Fibroblast of villous mesenchyme (primary cell): ENCODE measurements at regions not wholly inside any gene's neighbourhood (a gene's known extent, or its start where the extent isn't known, plus 50 kb on each side); places are given as distances from the start of the nearest gene placed in this dataset.

Experiments
- DNase-seq: peaks from one replicate; pipeline ENCODE4 v3.0.0-alpha.2; 2010; ENCODE audit warnings: low read depth
- H3K4me3 ChIP-seq: 2 replicates; pipeline ENCODE4 v1.5.1; 2011; ENCODE audit warnings: low read depth, mild to moderate bottlenecking, low read length
- TF ChIP-seq, protein P1 (sequence below): IDR thresholded peaks from 2 replicates; pipeline ENCODE4 v1.5.1; 2012; ENCODE audit warnings: low read depth, mild to moderate bottlenecking, low read length; ENCODE audit not compliant: insufficient read depth

DNA sequence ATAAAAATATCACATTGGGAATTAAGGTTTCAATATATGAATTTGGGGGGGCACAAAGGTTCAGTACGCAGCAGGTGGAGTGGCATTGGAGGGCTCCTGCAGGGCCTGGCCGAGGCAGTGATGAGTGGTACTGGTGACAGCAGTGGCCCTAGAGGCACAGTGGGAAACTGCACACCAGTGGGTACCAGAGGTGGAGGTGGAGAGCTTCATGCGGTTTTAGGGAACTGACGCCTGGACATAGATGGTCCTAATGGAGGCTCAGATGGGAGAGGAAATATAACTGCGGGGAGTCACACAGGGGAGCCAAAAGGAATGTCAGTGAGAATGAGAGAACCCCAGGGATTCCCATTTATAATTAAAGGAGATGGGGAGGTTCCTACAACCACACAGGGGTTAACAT is 156.2 kb downstream of the COG6 start:
- no peak for DNase-seq
- H3K4me3 ChIP-seq, result no peak overlapping the region
- TF ChIP-seq, protein P1, sequence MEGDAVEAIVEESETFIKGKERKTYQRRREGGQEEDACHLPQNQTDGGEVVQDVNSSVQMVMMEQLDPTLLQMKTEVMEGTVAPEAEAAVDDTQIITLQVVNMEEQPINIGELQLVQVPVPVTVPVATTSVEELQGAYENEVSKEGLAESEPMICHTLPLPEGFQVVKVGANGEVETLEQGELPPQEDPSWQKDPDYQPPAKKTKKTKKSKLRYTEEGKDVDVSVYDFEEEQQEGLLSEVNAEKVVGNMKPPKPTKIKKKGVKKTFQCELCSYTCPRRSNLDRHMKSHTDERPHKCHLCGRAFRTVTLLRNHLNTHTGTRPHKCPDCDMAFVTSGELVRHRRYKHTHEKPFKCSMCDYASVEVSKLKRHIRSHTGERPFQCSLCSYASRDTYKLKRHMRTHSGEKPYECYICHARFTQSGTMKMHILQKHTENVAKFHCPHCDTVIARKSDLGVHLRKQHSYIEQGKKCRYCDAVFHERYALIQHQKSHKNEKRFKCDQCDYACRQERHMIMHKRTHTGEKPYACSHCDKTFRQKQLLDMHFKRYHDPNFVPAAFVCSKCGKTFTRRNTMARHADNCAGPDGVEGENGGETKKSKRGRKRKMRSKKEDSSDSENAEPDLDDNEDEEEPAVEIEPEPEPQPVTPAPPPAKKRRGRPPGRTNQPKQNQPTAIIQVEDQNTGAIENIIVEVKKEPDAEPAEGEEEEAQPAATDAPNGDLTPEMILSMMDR, result no peak

DNA sequence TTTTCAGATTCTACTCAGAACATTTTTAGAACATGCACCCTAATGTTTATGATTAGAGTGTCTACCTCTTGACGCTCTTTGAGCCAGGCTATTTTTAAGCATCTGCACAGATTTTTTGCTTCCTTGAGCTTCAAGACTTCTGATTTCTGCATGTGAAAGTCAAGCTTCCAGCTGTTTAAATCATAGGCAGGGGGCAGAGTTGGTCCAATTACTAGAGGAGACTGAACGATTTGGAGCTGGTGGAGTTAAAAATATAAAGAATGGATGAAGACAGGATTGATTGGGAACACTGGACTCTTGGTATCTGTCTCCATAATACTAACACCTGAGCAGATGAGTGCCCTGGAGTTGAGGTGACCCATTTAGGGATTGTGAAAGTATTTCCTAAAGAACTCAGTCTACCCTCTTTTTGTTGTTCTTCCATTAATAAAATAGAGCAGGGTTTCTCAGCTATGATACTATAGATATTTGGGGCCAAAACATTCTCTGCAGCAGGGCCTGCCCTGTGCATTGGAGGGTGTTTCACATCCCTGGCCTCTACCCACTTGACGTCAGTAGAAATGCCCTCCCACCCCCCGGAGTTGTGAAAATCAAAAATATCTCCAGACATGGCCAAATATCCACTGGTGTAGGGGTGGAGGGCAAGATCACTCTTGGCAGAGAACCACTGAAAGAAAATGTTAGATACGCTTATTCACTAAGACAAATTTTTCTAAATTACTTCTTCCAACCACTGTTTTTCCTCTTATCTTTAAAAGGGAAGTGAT is 160.1 kb downstream of the COG6 start:
- TF ChIP-seq, protein P1, result peak; percentile 25
- DNase-seq, result peak; percentile 37
- H3K4me3 ChIP-seq, result no peak overlapping the region

DNA sequence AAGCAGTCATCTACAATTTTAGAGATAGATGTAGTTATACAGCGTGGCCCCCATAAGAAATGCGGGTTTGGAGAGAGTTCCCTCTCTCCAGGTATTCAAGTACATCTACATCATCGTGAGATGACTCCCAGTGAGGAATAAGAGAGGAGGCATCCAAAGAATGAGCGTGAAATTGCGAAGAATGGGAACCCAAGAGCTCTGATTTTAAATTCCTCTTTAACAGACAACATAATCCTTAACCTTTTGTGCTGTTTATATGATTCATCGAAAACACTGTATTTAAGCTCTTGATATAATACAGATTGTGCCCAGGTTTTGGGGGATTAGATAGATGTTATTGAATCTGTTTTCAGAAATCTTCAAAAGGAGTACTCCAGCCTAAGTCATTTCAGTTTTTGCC is 161.5 kb downstream of the COG6 start:
- DNase-seq, result peak; percentile 80
- H3K4me3 ChIP-seq, result no peak overlapping the region
- TF ChIP-seq, protein P1, result no peak

DNA sequence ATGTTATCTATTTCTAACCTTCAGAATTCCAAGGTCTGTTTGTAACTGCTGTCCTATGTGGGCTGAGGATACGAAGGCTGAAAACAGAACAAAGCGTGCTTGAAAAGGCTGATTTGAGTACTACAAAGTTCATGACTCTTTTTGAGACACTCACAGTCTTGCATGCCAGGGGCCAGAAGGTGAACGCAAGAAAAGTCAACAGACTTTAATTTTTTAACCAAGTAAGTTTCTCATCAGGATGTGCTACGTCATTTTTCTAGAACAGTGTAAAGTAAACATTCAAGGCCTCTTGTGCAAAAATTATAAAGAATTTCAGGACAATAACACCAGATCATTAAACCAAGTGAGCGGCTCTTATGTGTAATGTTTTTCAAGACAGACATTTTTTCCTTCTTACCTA is 163.5 kb downstream of the COG6 start:
- DNase-seq, result peak; percentile 91
- no peak overlapping the region for H3K4me3 ChIP-seq
- TF ChIP-seq, protein P1, result no peak

DNA sequence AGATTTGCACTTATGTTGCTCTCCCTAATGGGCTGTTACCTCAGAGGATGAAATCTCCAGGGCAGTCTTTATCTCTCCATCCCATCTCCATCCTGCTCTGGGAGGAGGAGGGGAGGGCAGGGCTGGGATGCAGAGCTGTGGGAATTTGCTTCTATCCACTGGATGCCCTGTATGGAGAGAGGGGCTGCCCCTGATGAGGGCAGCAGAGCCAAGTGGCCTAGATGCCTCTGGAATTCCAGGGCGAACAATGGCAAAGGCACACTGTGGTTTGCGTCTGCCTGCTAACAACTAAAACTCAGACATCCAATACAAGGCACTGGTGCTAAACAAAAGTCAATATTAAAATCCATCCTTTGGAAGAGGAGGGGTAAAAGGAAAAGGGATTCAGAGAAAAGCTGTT is 165.1 kb downstream of the COG6 start:
- DNase-seq, result no peak
- TF ChIP-seq, protein P1, result no peak
- no peak overlapping the region for H3K4me3 ChIP-seq

DNA sequence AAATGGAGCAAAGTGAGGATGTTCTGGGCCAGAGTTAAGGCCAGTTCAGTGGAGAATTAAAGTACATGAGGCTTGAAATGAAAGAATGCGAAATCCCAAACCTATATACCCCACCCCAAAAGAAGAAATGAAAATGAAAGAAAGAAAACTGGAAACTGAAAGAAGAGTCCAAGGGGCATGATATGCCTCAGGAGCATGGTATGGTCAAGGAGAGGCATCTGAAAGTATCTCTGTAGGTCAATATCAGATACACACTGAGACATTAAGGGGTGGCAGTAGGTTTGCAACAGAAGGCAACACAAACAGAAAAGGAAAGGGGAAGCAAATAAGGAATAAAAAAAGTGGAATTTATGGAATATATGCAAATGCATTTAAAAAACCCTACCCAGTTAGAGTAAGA is 166.5 kb downstream of the COG6 start:
- TF ChIP-seq, protein P1, result no peak
- DNase-seq, result no peak
- no peak overlapping the region for H3K4me3 ChIP-seq

DNA sequence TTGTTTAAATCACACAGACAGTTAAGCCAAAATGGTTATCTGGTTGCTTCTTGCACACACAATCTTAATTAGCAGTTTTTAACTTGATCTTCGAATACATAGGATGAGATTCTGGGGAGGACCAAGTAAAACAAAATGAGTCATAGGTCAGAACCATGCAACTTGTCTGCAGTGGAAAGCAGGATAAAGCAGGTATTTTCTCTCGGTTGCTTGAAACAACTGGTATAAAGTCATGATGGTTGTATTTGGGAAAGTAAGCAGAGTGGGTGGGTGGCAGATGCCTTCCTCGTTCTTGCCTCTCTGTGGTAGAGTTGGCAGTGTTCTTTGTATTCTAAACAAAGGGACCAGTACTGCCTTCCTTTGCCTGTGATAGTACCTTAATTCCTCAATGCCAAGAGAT is 167.0 kb downstream of the COG6 start:
- TF ChIP-seq, protein P1, result no peak
- H3K4me3 ChIP-seq, result no peak overlapping the region
- DNase-seq, result no peak
